Stimulated activated CD8-positive, alpha-beta memory T cell treated with anti-CD3 and anti-CD28 coated beads, Interleukin-7, amount 100 ng/mL, for 4 hours (primary cell): ENCODE measurements at regions not wholly inside any gene's neighbourhood (a gene's known extent, or its start where the extent isn't known, plus 50 kb on each side); places are given as distances from the start of the nearest gene placed in this dataset.

Experiments used
- DNase-seq, 2 donors: peaks; one replicate each; pipeline ENCODE4 v3.0.0-alpha.2; 2020; ENCODE audit warnings: low read depth in 2 of 2

GRCh38 chr5:142378737-142379634 is 54.2 kb upstream of the SPRY4 start:
- no peak for DNase-seq

- DNase-seq: no peak
Observed at GRCh38 chr5:142375944-142376411, 51.2 kb upstream of the SPRY4 start.
